ENCODE measurements at regions not wholly inside any gene's neighbourhood (a gene's known extent, or its start where the extent isn't known, plus 50 kb on each side); places are given as distances from the start of the nearest gene placed in this dataset.
"Not testable (repeated sequence)": the region's sequence is repeated elsewhere in the genome, so short reads cannot be mapped to it uniquely, and the experiment has no call there.

GRCh38 chr2:226461981-226462380 is 337.6 kb downstream of the IRS1 start:
- Histone ChIP-seq H3K4me3 (no peak overlapping the region), H3K9me3 (no peaks in the 10 kb centered on the region), H3K27me3 (no peaks in the 10 kb centered on the region), H3K36me3 (no peaks in the 10 kb centered on the region), H3K4me1 (no peaks in the 10 kb centered on the region), H3K27ac (no peak overlapping the region)
- TF ChIP-seq CTCF (IDR thresholded peaks at IDR 0.05) = no peak
- no peak for TF ChIP-seq EP300 (IDR thresholded peaks at IDR 0.05)
- TF ChIP-seq POLR2AphosphoS5 (IDR thresholded peaks at IDR 0.05) = no peak
- 56% methylated on average over 4 of the region's 4 CpGs for WGBS
- no peak for DNase-seq (ENCODE audit: low spot score in 2 of 2)

GRCh38 chr2:226456144-226456543 is 343.5 kb downstream of the IRS1 start:
- H3K9me3 ChIP-seq; H3K27ac ChIP-seq; H3K36me3 ChIP-seq; DNase-seq (ENCODE audit: low spot score in 2 of 2); H3K4me1 ChIP-seq; H3K4me3 ChIP-seq; H3K27me3 ChIP-seq: not testable (repeated sequence)
- 87% methylated on average over 1 of the region's 1 CpG for WGBS

- no peak for DNase-seq (ENCODE audit: low spot score in 2 of 2)
- Histone ChIP-seq H3K36me3 (no peaks in the 10 kb centered on the region), H3K27ac (no peak overlapping the region), H3K27me3 (no peaks in the 10 kb centered on the region), H3K9me3 (no peaks in the 10 kb centered on the region), H3K4me1 (no peaks in the 10 kb centered on the region), H3K4me3 (no peak overlapping the region)
- TF ChIP-seq EP300 (IDR thresholded peaks at IDR 0.05) = no peak
- TF ChIP-seq POLR2A (IDR thresholded peaks at IDR 0.05) = no peak
- TF ChIP-seq CTCF (IDR thresholded peaks at IDR 0.05) = no peak
- TF ChIP-seq POLR2AphosphoS5 (IDR thresholded peaks at IDR 0.05) = no peak
- 94% methylated on average over 2 of the region's 2 CpGs for WGBS
Observed at GRCh38 chr2:226452768-226453167, 346.9 kb downstream of the IRS1 start.

- H3K4me1 ChIP-seq = no peaks in the 10 kb centered on the region
- DNase-seq (ENCODE audit: low spot score in 2 of 2) = no peak
- TF ChIP-seq CTCF (IDR thresholded peaks at IDR 0.05) (no peak), POLR2A (IDR thresholded peaks at IDR 0.05) (no peak), POLR2AphosphoS5 (IDR thresholded peaks at IDR 0.05) (no peak), EP300 (IDR thresholded peaks at IDR 0.05) (no peak)
- 91% methylated on average over 2 of the region's 2 CpGs for WGBS
- no peak overlapping the region for H3K27ac ChIP-seq
- H3K9me3 ChIP-seq = no peaks in the 10 kb centered on the region
- no peaks in the 10 kb centered on the region for H3K36me3 ChIP-seq
- H3K4me3 ChIP-seq = no peak overlapping the region
- H3K27me3 ChIP-seq = no peaks in the 10 kb centered on the region
Observed at GRCh38 chr2:226451486-226451885, 348.1 kb downstream of the IRS1 start.

DNA sequence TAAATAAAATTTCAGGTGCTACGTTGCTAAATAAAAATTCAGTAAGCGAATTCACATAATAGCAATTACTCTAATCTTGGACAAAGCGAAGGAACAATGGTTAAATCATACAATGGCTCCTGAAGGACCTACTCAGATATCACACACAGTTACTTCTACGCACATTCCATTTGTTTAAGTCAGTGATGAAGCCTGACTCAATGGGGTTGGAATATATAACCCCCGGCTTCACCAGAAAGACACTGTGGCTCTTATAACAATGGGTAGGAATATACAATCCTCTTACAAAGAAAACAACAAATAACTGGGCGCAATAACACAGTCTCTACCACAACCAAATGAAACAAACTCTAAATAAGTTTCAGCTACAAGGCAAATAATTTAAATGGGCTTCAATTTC is 349.5 kb downstream of the IRS1 start:
- TF ChIP-seq EP300 (IDR thresholded peaks at IDR 0.05) = no peak
- TF ChIP-seq CTCF (IDR thresholded peaks at IDR 0.05) = no peak
- TF ChIP-seq POLR2A (IDR thresholded peaks at IDR 0.05) = no peak
- TF ChIP-seq POLR2AphosphoS5 (IDR thresholded peaks at IDR 0.05) = no peak
- no peak overlapping the region for H3K4me3 ChIP-seq
- no peak for DNase-seq (ENCODE audit: low spot score in 2 of 2)
- no peaks in the 10 kb centered on the region for H3K36me3 ChIP-seq
- H3K27me3 ChIP-seq = no peaks in the 10 kb centered on the region
- no peak overlapping the region for H3K27ac ChIP-seq
- 93% methylated on average over 6 of the region's 6 CpGs for WGBS
- H3K9me3 ChIP-seq = no peaks in the 10 kb centered on the region
- no peaks in the 10 kb centered on the region for H3K4me1 ChIP-seq
